CD14-positive monocyte (primary cell): ENCODE measurements at regions not wholly inside any gene's neighbourhood (a gene's known extent, or its start where the extent isn't known, plus 50 kb on each side); places are given as distances from the start of the nearest gene placed in this dataset.

Experiments
- DNase-seq, 3 donors: peaks; one replicate each; pipeline ENCODE4 v3.0.0-alpha.2; 2011 to 2022
- H2AFZ ChIP-seq: 2 replicates; pipeline ENCODE4 v1.6.0; 2012; ENCODE audit warnings: mild to moderate bottlenecking, low read depth, low read length, inconsistent platforms; ENCODE audit not compliant: insufficient read depth, poor library complexity, severe bottlenecking
- H3K27ac ChIP-seq, 2 donors: 1 replicate in 1 of 2; 2 replicates in 1 of 2; pipeline ENCODE4 v1.5.1; 2012 to 2013; ENCODE audit warnings: low read length in 2 of 2, control low read depth in 1 of 2, inconsistent platforms in 1 of 2, low read depth in 1 of 2, mild to moderate bottlenecking in 1 of 2
- H3K27me3 ChIP-seq, 2 donors: one replicate each; pipeline versions ENCODE4 v1.6.0 to v1.6.1; 2011 to 2013; ENCODE audit warnings: low read length in 2 of 2; ENCODE audit not compliant: control insufficient read depth in 2 of 2, insufficient read depth in 2 of 2
- H3K36me3 ChIP-seq, 2 donors: replicated peaks in 1 of 2; 1 replicate in 1 of 2; 2 replicates in 1 of 2; pipeline versions ENCODE4 v1.5.1 to v1.6.1; 2012 to 2013; ENCODE audit warnings: low read length in 2 of 2, control low read depth in 1 of 2, inconsistent platforms in 1 of 2, mild to moderate bottlenecking in 1 of 2; ENCODE audit not compliant: insufficient read depth in 2 of 2, control insufficient read depth in 1 of 2
- H3K4me1 ChIP-seq, 2 donors: 1 replicate in 1 of 2; 2 replicates in 1 of 2; pipeline versions ENCODE4 v1.5.1 to v1.6.1; 2012 to 2013; ENCODE audit warnings: low read length in 2 of 2, control low read depth in 1 of 2, inconsistent platforms in 1 of 2, mild to moderate bottlenecking in 1 of 2, moderate library complexity in 1 of 2; ENCODE audit not compliant: insufficient read depth in 2 of 2, control insufficient read depth in 1 of 2
- H3K4me2 ChIP-seq: replicated peaks from 2 replicates; pipeline ENCODE3; 2012; ENCODE audit warnings: low read length, moderate library complexity, mild to moderate bottlenecking; ENCODE audit not compliant: poor library complexity, severe bottlenecking; ENCODE audit errors: extremely low read depth
- H3K4me3 ChIP-seq, 3 experiments: fragments of 200-600 bp in 1 of 3; sonication (generic) in 1 of 3; replicated peaks in 1 of 3; 1 replicate in 2 of 3; 2 replicates in 1 of 3; pipeline ENCODE4 v1.5.1; 2011 to 2013; ENCODE audit warnings: low read length in 3 of 3, mild to moderate bottlenecking in 3 of 3, control low read depth in 2 of 3, low read depth in 2 of 3, inconsistent platforms in 1 of 3, moderate library complexity in 1 of 3
- H3K79me2 ChIP-seq: 2 replicates; pipeline ENCODE4 v1.6.0; 2012; ENCODE audit warnings: mild to moderate bottlenecking, control low read depth, inconsistent platforms, low read length, moderate library complexity; ENCODE audit not compliant: insufficient read depth
- H3K9ac ChIP-seq: 2 replicates; pipeline ENCODE4 v1.6.0; 2017; ENCODE audit warnings: low read length, mild to moderate bottlenecking; ENCODE audit not compliant: insufficient read depth, poor library complexity, severe bottlenecking
- H3K9me3 ChIP-seq, 2 donors: replicated peaks in 1 of 2; 1 replicate in 1 of 2; 2 replicates in 1 of 2; pipeline versions ENCODE4 v1.5.1 to v1.6.1; 2012 to 2013; ENCODE audit warnings: low read length in 2 of 2, control low read depth in 1 of 2; ENCODE audit not compliant: control insufficient read depth in 1 of 2, insufficient read depth in 1 of 2
- H4K20me1 ChIP-seq: 2 replicates; pipeline ENCODE4 v1.6.0; 2012; ENCODE audit warnings: mild to moderate bottlenecking, low read length, control low read depth, moderate library complexity; ENCODE audit not compliant: insufficient read depth
- H3K27ac Mint-ChIP-seq, 7 donors: one replicate each; pipeline ENCODE4 v1.8.0; 2020; ENCODE audit warnings: mild to moderate bottlenecking in 7 of 7, mixed read lengths in 7 of 7, moderate library complexity in 6 of 7, inconsistent platforms in 2 of 7
- H3K27me3 Mint-ChIP-seq, 3 donors: one replicate each; pipeline ENCODE4 v1.8.0; 2021 to 2022; ENCODE audit warnings: low read depth in 3 of 3, mild to moderate bottlenecking in 3 of 3, mixed read lengths in 3 of 3, moderate library complexity in 3 of 3, inconsistent platforms in 1 of 3
- H3K36me3 Mint-ChIP-seq, 2 donors: one replicate each; pipeline ENCODE4 v1.8.0; 2020; ENCODE audit warnings: mixed read lengths in 2 of 2, inconsistent platforms in 1 of 2, mild to moderate bottlenecking in 1 of 2
- H3K4me1 Mint-ChIP-seq: one replicate; pipeline ENCODE4 v1.8.0; 2020; ENCODE audit warnings: mild to moderate bottlenecking, mixed read lengths
- H3K4me3 Mint-ChIP-seq, 2 donors: one replicate each; pipeline ENCODE4 v1.8.0; 2020; ENCODE audit warnings: mild to moderate bottlenecking in 2 of 2, mixed read lengths in 2 of 2, moderate library complexity in 1 of 2
- H3K9me3 Mint-ChIP-seq, 7 donors: one replicate each; pipeline ENCODE4 v1.8.0; 2020 to 2022; ENCODE audit warnings: mixed read lengths in 7 of 7, mild to moderate bottlenecking in 6 of 7, moderate library complexity in 6 of 7, inconsistent platforms in 2 of 7
- WGBS: methylation state at CpG from one replicate; pipeline ENCODE4 v1.1.5; 2013; ENCODE audit warnings: missing lambda C conversion rate; ENCODE audit not compliant: insufficient coverage; 5-methylcytosine and 5-hydroxymethylcytosine counted together
- intact Hi-C, 2 donors: fragments of 100-400 bp; cut with micrococcal nuclease; formaldehyde crosslinking; loops; one replicate each; pipeline versions ENCODE4 v1.15.0 to v1.15.1; 2023
- TF ChIP-seq, protein P1 (sequence below): fragments of 200-600 bp; IDR thresholded peaks from one replicate; pipeline ENCODE4 v1.8.0; 2022; ENCODE audit warnings: antibody characterized with exemption, mild to moderate bottlenecking

DNA sequence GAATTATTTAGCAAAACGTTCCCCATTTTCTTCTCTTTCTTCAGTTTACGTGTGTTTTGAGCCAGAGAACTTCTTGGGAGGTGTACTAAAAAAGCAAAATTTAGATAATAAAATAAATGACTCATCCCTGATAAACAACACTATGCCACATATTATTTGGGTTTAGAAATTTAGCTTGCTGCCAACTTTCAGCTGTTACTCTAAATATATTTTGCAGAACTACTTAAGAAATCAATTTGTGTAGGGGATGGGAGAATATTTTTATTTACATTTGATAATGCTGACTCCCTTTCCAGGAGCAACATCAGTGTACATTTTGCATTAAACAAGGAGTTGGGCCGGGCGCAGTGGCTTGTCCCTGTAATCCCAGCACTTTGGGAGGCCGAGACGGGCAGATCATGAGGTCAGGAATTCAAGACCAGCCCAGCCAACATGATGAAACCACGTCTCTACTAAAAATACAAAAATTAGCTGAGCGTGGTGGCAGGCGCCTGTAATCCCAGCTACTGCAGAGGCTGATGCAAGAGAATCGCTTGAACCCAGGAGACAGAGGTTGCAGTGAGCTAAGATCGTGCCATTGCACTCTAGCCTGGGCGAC is 151.4 kb upstream of the ZRANB2 start:
- H3K27ac Mint-ChIP-seq, result no peak overlapping the region
- Histone ChIP-seq H3K9me3 (no peaks in the 10 kb centered on the region), H3K9ac (no peak overlapping the region), H3K27ac (no peak overlapping the region), H3K4me3 (no peak overlapping the region), H3K4me1 (no peaks in the 10 kb centered on the region), H3K27me3 (no peaks in the 10 kb centered on the region), H3K36me3 (no peaks in the 10 kb centered on the region), H2AFZ (no peak overlapping the region), H3K79me2 (no peaks in the 10 kb centered on the region), H4K20me1 (no peaks in the 10 kb centered on the region), H3K4me2 (no peak overlapping the region)
- TF ChIP-seq, protein P1, sequence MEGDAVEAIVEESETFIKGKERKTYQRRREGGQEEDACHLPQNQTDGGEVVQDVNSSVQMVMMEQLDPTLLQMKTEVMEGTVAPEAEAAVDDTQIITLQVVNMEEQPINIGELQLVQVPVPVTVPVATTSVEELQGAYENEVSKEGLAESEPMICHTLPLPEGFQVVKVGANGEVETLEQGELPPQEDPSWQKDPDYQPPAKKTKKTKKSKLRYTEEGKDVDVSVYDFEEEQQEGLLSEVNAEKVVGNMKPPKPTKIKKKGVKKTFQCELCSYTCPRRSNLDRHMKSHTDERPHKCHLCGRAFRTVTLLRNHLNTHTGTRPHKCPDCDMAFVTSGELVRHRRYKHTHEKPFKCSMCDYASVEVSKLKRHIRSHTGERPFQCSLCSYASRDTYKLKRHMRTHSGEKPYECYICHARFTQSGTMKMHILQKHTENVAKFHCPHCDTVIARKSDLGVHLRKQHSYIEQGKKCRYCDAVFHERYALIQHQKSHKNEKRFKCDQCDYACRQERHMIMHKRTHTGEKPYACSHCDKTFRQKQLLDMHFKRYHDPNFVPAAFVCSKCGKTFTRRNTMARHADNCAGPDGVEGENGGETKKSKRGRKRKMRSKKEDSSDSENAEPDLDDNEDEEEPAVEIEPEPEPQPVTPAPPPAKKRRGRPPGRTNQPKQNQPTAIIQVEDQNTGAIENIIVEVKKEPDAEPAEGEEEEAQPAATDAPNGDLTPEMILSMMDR, result no peak
- intact Hi-C loops, result no loop called here
- no peaks in the 10 kb centered on the region for H3K4me1 Mint-ChIP-seq
- H3K9me3 Mint-ChIP-seq, result peaks cover 0 to 3% (median 0%) of the 10 kb centered on the region in 7 donors
- no peak overlapping the region for H3K4me3 Mint-ChIP-seq
- DNase-seq, result no peak
- WGBS, result 93% methylated on average over 6 of the region's 12 CpGs
- H3K27me3 Mint-ChIP-seq, result peaks cover 0 to 2% (median 0%) of the 10 kb centered on the region in 3 donors
- H3K36me3 Mint-ChIP-seq, result no peaks in the 10 kb centered on the region

DNA sequence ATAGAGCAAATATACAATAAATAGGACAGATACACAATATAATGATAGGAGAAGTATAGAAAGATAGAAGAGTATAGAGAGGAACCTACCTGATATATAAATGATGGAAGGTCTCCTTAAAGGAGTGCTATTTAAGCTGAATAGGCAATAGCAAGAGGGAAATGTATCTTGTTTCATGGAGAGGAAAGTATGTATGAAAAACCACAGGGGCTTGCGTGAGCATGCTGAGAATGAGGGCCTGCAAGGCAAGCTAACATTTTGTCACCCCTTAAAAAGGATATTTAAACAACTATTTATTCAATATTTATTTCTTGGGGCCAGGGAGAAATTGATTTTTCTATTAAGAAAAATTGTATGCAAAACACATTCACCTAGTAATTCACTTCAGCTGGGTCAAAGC is 150.9 kb upstream of the ZRANB2 start:
- no peaks in the 10 kb centered on the region for H3K79me2 ChIP-seq
- no peaks in the 10 kb centered on the region for H4K20me1 ChIP-seq
- Mint-ChIP-seq H3K27ac (no peak overlapping the region), H3K4me1 (no peaks in the 10 kb centered on the region), H3K36me3 (no peaks in the 10 kb centered on the region), H3K27me3 (no peaks in the 10 kb centered on the region), H3K9me3 (peaks cover 0 to 6% (median 0%) of the 10 kb centered on the region in 7 donors), H3K4me3 (no peak overlapping the region)
- DNase-seq, result no peak
- no peaks in the 10 kb centered on the region for H3K27me3 ChIP-seq
- no peak overlapping the region for H3K4me2 ChIP-seq
- TF ChIP-seq, protein P1, result no peak
- no peak overlapping the region for H3K27ac ChIP-seq
- H3K9me3 ChIP-seq, result no peaks in the 10 kb centered on the region
- no peaks in the 10 kb centered on the region for H3K4me1 ChIP-seq
- no peak overlapping the region for H3K4me3 ChIP-seq
- WGBS, result no CpG with 5 or more reads among the region's 1 CpG
- no peaks in the 10 kb centered on the region for H3K36me3 ChIP-seq
- intact Hi-C loops, result no loop called here
- no peak overlapping the region for H3K9ac ChIP-seq
- H2AFZ ChIP-seq, result no peak overlapping the region
